HepG2 (cell line): ENCODE measurements at regions not wholly inside any gene's neighbourhood (a gene's known extent, or its start where the extent isn't known, plus 50 kb on each side); places are given as distances from the start of the nearest gene placed in this dataset.

ENCODE experiments used
- ELF1 ChIP-seq: sonication (generic); formaldehyde crosslinking; IDR thresholded peaks from 2 replicates; pipeline ENCODE4 v1.4.0; 2020; ENCODE audit warnings: missing genetic modification reagents
- ELF4 ChIP-seq: sonication (generic); formaldehyde crosslinking; IDR thresholded peaks from 2 replicates; pipeline ENCODE4 v1.5.0; 2020; ENCODE audit warnings: missing genetic modification reagents, mild to moderate bottlenecking, moderate library complexity, borderline replicate concordance
- EZH2 ChIP-seq: conservative IDR thresholded peaks from 2 replicates; pipeline ENCODE4 v1.6.1; 2012; ENCODE audit warnings: mild to moderate bottlenecking, low read depth, low read length, moderate library complexity
- NR0B2 ChIP-seq: sonication (generic); formaldehyde crosslinking; IDR thresholded peaks from 2 replicates; pipeline ENCODE4 v1.4.0; 2020; ENCODE audit warnings: mild to moderate bottlenecking, missing genetic modification reagents
- RBM39 ChIP-seq: fragments of 200-400 bp; formaldehyde crosslinking; IDR thresholded peaks from one replicate; pipeline ENCODE4 v1.6.1; 2018; ENCODE audit warnings: antibody characterized with exemption, mild to moderate bottlenecking, low read depth, low read length; ENCODE audit not compliant: poor library complexity, severe bottlenecking
- REL ChIP-seq: sonication (generic); formaldehyde crosslinking; conservative IDR thresholded peaks from 2 replicates; pipeline ENCODE4 v1.8.0; 2022; ENCODE audit warnings: mild to moderate bottlenecking, missing genetic modification reagents, moderate library complexity
- SMC3 ChIP-seq: IDR thresholded peaks from 2 replicates; pipeline ENCODE4 v1.6.1; 2011; ENCODE audit warnings: low read length, improper control_type of control experiment
- TEAD3 ChIP-seq: optimal IDR thresholded peaks from 2 replicates; pipeline ENCODE3; 2016; ENCODE audit warnings: borderline replicate concordance
- ZNF282 ChIP-seq: fragments of 450-650 bp; IDR thresholded peaks from 2 replicates; pipeline ENCODE4 v1.6.1; 2018; ENCODE audit not compliant: partially characterized antibody
- ZNF672 ChIP-seq: sonication (generic); formaldehyde crosslinking; IDR thresholded peaks from 2 replicates; pipeline ENCODE4 v1.8.1; 2022; ENCODE audit warnings: missing genetic modification reagents
- TF ChIP-seq, protein P1 (sequence below): sonication (generic); formaldehyde crosslinking; IDR thresholded peaks from 2 replicates; pipeline ENCODE4 v1.5.1; 2020; ENCODE audit warnings: mild to moderate bottlenecking, missing genetic modification reagents, moderate library complexity

GRCh38 chrX:26606971-26607370, 391.0 kb downstream of the MAGEB5 start:
- no peak for TF ChIP-seq RBM39
- no peak for TF ChIP-seq EZH2
- TF ChIP-seq, protein P1, sequence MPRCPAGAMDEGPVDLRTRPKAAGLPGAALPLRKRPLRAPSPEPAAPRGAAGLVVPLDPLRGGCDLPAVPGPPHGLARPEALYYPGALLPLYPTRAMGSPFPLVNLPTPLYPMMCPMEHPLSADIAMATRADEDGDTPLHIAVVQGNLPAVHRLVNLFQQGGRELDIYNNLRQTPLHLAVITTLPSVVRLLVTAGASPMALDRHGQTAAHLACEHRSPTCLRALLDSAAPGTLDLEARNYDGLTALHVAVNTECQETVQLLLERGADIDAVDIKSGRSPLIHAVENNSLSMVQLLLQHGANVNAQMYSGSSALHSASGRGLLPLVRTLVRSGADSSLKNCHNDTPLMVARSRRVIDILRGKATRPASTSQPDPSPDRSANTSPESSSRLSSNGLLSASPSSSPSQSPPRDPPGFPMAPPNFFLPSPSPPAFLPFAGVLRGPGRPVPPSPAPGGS (CRISPR knock-in tag): no peak
- TF ChIP-seq TEAD3 (CRISPR knock-in tag): no peak
- TF ChIP-seq ZNF672: no peak
- TF ChIP-seq SMC3: no peak
- TF ChIP-seq ELF1 (CRISPR knock-in tag): no peak
- no peak for TF ChIP-seq ELF4
- no peak for TF ChIP-seq ZNF282
- TF ChIP-seq REL (CRISPR knock-in tag): no peak
- TF ChIP-seq NR0B2 (CRISPR knock-in tag): no peak
